NT2/D1 (cell line): ENCODE measurements at regions not wholly inside any gene's neighbourhood (a gene's known extent, or its start where the extent isn't known, plus 50 kb on each side); places are given as distances from the start of the nearest gene placed in this dataset.

Experiments
- SUZ12 ChIP-seq: IDR thresholded peaks from 2 replicates; pipeline ENCODE4 v1.6.1; 2011; ENCODE audit not compliant: insufficient read length, insufficient read depth; ENCODE audit errors: extremely low read depth
- YY1 ChIP-seq: IDR thresholded peaks from 2 replicates; pipeline ENCODE4 v1.6.1; 2011; ENCODE audit not compliant: insufficient read length, insufficient read depth
- ZNF274 ChIP-seq: IDR thresholded peaks from 2 replicates; pipeline ENCODE4 v1.6.1; 2011; ENCODE audit warnings: mild to moderate bottlenecking, low read depth, low read length

- TF ChIP-seq ZNF274 (no peak), YY1 (no peak), SUZ12 (no peak)
Observed at GRCh38 chr5:10065428-10066000, 184.2 kb downstream of the ATPSCKMT start.
